ENCODE measurements at regions not wholly inside any gene's neighbourhood (a gene's known extent, or its start where the extent isn't known, plus 50 kb on each side); places are given as distances from the start of the nearest gene placed in this dataset.

DNA sequence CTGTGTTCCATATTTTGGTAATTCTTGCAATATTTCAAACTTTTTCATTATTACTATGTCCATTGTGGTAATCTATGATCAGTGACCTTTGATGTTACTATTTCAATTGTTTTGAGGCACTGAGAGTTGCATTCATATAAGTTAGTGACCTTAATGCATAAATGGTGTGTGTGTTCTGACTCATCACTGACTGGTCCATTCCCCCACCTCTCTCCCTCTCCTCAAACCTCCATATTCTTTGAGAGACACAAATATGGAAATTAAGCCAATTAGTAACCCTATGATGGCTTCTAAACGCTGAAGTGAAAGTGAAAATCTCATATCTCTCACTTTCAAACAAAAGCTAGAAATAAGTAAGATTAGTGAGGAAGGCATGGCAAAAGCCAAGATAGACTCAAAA is 739.6 kb downstream of the CCSER2 start:
- Histone ChIP-seq H3K18ac (ENCODE audit: insufficient read length, low read depth, low read length) (no peak overlapping the region), H3K4ac (ENCODE audit: low read depth, low read length) (no peak overlapping the region), H3K56ac (ENCODE audit: insufficient read length, low read depth, low read length) (no peak overlapping the region), H3T11ph (ENCODE audit: low read length) (no peak overlapping the region), H3K79me1 (ENCODE audit: insufficient read depth, low read depth, low read length, poor library complexity, severe bottlenecking) (no peaks in the 10 kb centered on the region), H2BK15ac (ENCODE audit: low read depth, low read length) (no peak overlapping the region), H3K23me2 (ENCODE audit: insufficient read length, low read depth, low read length, poor library complexity, severe bottlenecking) (no peaks in the 10 kb centered on the region), H3K27me3 (ENCODE audit: insufficient read depth, low read length) (no peaks in the 10 kb centered on the region), H3K4me1 (ENCODE audit: insufficient read depth, low read length) (no peaks in the 10 kb centered on the region), H2BK120ac (ENCODE audit: low read depth, low read length, poor library complexity, severe bottlenecking) (no peak overlapping the region), H4K20me1 (ENCODE audit: control insufficient read depth, insufficient read depth, insufficient read length) (no peaks in the 10 kb centered on the region), H2BK12ac (ENCODE audit: insufficient read length, low read depth, low read length) (no peak overlapping the region), H4K5ac (ENCODE audit: insufficient read length, low read depth, low read length) (no peak overlapping the region), H2AK5ac (ENCODE audit: insufficient read length, low read length) (no peak overlapping the region), H3K14ac (ENCODE audit: insufficient read depth, low read length) (no peak overlapping the region), H3K9ac (ENCODE audit: extremely low read depth, insufficient read length, low read length) (no peak overlapping the region), H3K9me3 (ENCODE audit: control insufficient read depth, low read depth, low read length) (no peaks in the 10 kb centered on the region), H4K91ac (ENCODE audit: insufficient read length, low read depth, low read length) (no peak overlapping the region), H2AFZ (ENCODE audit: low read length) (no peak overlapping the region), H3K27ac (ENCODE audit: insufficient read length, low read depth, low read length) (no peak overlapping the region), H3K23ac (ENCODE audit: insufficient read length, low read depth, low read length) (no peak overlapping the region), H4K8ac (replicated peaks; ENCODE audit: insufficient read length, low read depth, low read length) (no peak overlapping the region), H2BK20ac (ENCODE audit: low read depth, low read length, poor library complexity, severe bottlenecking) (no peak overlapping the region), H2BK5ac (ENCODE audit: insufficient read length, low read length) (no peak overlapping the region), H3K79me2 (ENCODE audit: insufficient read depth, low read length) (no peaks in the 10 kb centered on the region), H3K4me2 (ENCODE audit: insufficient read depth, insufficient read length, low read length) (no peak overlapping the region)
- peaks cover 15 to 16% of the 10 kb centered on the region in 2 experiments for H3K9me3 Mint-ChIP-seq
- no peak overlapping the region for H3K27ac Mint-ChIP-seq
- TF ChIP-seq, protein P1, sequence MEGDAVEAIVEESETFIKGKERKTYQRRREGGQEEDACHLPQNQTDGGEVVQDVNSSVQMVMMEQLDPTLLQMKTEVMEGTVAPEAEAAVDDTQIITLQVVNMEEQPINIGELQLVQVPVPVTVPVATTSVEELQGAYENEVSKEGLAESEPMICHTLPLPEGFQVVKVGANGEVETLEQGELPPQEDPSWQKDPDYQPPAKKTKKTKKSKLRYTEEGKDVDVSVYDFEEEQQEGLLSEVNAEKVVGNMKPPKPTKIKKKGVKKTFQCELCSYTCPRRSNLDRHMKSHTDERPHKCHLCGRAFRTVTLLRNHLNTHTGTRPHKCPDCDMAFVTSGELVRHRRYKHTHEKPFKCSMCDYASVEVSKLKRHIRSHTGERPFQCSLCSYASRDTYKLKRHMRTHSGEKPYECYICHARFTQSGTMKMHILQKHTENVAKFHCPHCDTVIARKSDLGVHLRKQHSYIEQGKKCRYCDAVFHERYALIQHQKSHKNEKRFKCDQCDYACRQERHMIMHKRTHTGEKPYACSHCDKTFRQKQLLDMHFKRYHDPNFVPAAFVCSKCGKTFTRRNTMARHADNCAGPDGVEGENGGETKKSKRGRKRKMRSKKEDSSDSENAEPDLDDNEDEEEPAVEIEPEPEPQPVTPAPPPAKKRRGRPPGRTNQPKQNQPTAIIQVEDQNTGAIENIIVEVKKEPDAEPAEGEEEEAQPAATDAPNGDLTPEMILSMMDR (conservative IDR thresholded peaks at IDR 0.05), result no peak
- no peak for DNase-seq
- peaks cover 2 to 8% (median 3%) of the 10 kb centered on the region in 3 experiments; a peak in 2 of 7 replicates for H3K36me3 Mint-ChIP-seq (ENCODE audit: insufficient read depth in 1 of 3, low read depth in 3 of 3)
- no peak overlapping the region for H3K4me3 Mint-ChIP-seq
- WGBS (ENCODE audit: extremely low coverage, insufficient read length, low lambda C conversion rate), result no CpG with 5 or more reads among the region's 1 CpG
- no peaks in the 10 kb centered on the region for H3K27me3 Mint-ChIP-seq (ENCODE audit: low read depth)
- H3K4me1 Mint-ChIP-seq, result no peaks in the 10 kb centered on the region

Measured in H9 (cell line).